ENCODE measurements at regions not wholly inside any gene's neighbourhood (a gene's known extent, or its start where the extent isn't known, plus 50 kb on each side); places are given as distances from the start of the nearest gene placed in this dataset.

- H4K20me1 ChIP-seq (ENCODE audit: control insufficient read depth, insufficient read depth, low read depth, low read length) = no peaks in the 10 kb centered on the region
- H3K27me3 ChIP-seq (ENCODE audit: control insufficient read depth, low read length) = no peaks in the 10 kb centered on the region
- H3K9me3 ChIP-seq (ENCODE audit: control insufficient read depth, insufficient read depth, low read length) = no peaks in the 10 kb centered on the region
- no peaks in the 10 kb centered on the region for H3F3A ChIP-seq (ENCODE audit: control insufficient read depth, insufficient read depth)
- H3K79me2 ChIP-seq (ENCODE audit: control insufficient read depth, low read length) = no peaks in the 10 kb centered on the region
- no peak overlapping the region for H3K27ac ChIP-seq (ENCODE audit: low read depth, low read length)
- H3K9me2 ChIP-seq (replicated peaks; ENCODE audit: control insufficient read depth, low read length) = no peaks in the 10 kb centered on the region
- no peaks in the 10 kb centered on the region for H3K36me3 ChIP-seq (ENCODE audit: control insufficient read depth, low read length)
- H3K4me1 ChIP-seq (ENCODE audit: control insufficient read depth, low read length) = peaks cover 9% of the 10 kb centered on the region
- H3K4me2 ChIP-seq (ENCODE audit: low read length) = no peak overlapping the region
- TF ChIP-seq, protein P1, sequence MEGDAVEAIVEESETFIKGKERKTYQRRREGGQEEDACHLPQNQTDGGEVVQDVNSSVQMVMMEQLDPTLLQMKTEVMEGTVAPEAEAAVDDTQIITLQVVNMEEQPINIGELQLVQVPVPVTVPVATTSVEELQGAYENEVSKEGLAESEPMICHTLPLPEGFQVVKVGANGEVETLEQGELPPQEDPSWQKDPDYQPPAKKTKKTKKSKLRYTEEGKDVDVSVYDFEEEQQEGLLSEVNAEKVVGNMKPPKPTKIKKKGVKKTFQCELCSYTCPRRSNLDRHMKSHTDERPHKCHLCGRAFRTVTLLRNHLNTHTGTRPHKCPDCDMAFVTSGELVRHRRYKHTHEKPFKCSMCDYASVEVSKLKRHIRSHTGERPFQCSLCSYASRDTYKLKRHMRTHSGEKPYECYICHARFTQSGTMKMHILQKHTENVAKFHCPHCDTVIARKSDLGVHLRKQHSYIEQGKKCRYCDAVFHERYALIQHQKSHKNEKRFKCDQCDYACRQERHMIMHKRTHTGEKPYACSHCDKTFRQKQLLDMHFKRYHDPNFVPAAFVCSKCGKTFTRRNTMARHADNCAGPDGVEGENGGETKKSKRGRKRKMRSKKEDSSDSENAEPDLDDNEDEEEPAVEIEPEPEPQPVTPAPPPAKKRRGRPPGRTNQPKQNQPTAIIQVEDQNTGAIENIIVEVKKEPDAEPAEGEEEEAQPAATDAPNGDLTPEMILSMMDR (IDR thresholded peaks at IDR 0.05; ENCODE audit: low read depth, low read length, poor library complexity, severe bottlenecking) = no peak
- no peak for TF ChIP-seq EZH2phosphoT487 (IDR thresholded peaks at IDR 0.05; ENCODE audit: borderline replicate concordance, low read length)
- no peak overlapping the region for H3K4me3 ChIP-seq (ENCODE audit: low read length)
These were observed 389.3 kb upstream of the USP15 start for GRCh38 chr12:61870658-61871484.

GRCh38 chr12:61871485-61871810, 388.8 kb upstream of the USP15 start:
- Histone ChIP-seq H3K4me2 (ENCODE audit: low read length) (no peak overlapping the region), H3K9me2 (replicated peaks; ENCODE audit: control insufficient read depth, low read length) (no peaks in the 10 kb centered on the region), H3K27me3 (ENCODE audit: control insufficient read depth, low read length) (no peaks in the 10 kb centered on the region), H3K79me2 (ENCODE audit: control insufficient read depth, low read length) (no peaks in the 10 kb centered on the region), H4K20me1 (ENCODE audit: control insufficient read depth, insufficient read depth, low read depth, low read length) (no peaks in the 10 kb centered on the region), H3K4me3 (ENCODE audit: low read length) (no peak overlapping the region), H3K9me3 (ENCODE audit: control insufficient read depth, insufficient read depth, low read length) (no peaks in the 10 kb centered on the region), H3K36me3 (ENCODE audit: control insufficient read depth, low read length) (no peaks in the 10 kb centered on the region), H3K27ac (ENCODE audit: low read depth, low read length) (no peak overlapping the region), H3K4me1 (ENCODE audit: control insufficient read depth, low read length) (peaks cover 9% of the 10 kb centered on the region), H3F3A (ENCODE audit: control insufficient read depth, insufficient read depth) (no peaks in the 10 kb centered on the region)
- TF ChIP-seq, protein P1 (IDR thresholded peaks at IDR 0.05; ENCODE audit: low read depth, low read length, poor library complexity, severe bottlenecking) = no peak
- TF ChIP-seq EZH2phosphoT487 (IDR thresholded peaks at IDR 0.05; ENCODE audit: borderline replicate concordance, low read length) = no peak

GRCh38 chr12:61879229-61879628, 381.0 kb upstream of the USP15 start:
- H3K27me3 ChIP-seq (ENCODE audit: control insufficient read depth, low read length) = no peaks in the 10 kb centered on the region
- H3F3A ChIP-seq (ENCODE audit: control insufficient read depth, insufficient read depth) = no peaks in the 10 kb centered on the region
- H3K36me3 ChIP-seq (ENCODE audit: control insufficient read depth, low read length) = no peaks in the 10 kb centered on the region
- H3K27ac ChIP-seq (ENCODE audit: low read depth, low read length) = no peak overlapping the region
- no peaks in the 10 kb centered on the region for H3K4me1 ChIP-seq (ENCODE audit: control insufficient read depth, low read length)
- no peaks in the 10 kb centered on the region; the same call in 1 of the 2 replicates for H3K9me3 ChIP-seq (ENCODE audit: control insufficient read depth, insufficient read depth, low read length)
- H3K4me3 ChIP-seq (ENCODE audit: low read length) = no peak overlapping the region
- H3K79me2 ChIP-seq (ENCODE audit: control insufficient read depth, low read length) = no peaks in the 10 kb centered on the region
- no peaks in the 10 kb centered on the region for H3K9me2 ChIP-seq (replicated peaks; ENCODE audit: control insufficient read depth, low read length)
- TF ChIP-seq EZH2phosphoT487 (IDR thresholded peaks at IDR 0.05; ENCODE audit: borderline replicate concordance, low read length) = no peak
- TF ChIP-seq, protein P1 (IDR thresholded peaks at IDR 0.05; ENCODE audit: low read depth, low read length, poor library complexity, severe bottlenecking) = no peak
- H4K20me1 ChIP-seq (ENCODE audit: control insufficient read depth, insufficient read depth, low read depth, low read length) = no peaks in the 10 kb centered on the region
- no peak overlapping the region for H3K4me2 ChIP-seq (ENCODE audit: low read length)

Measured in DOHH2 (cell line).